Spleen (tissue), 11 donors: ENCODE measurements at regions not wholly inside any gene's neighbourhood (a gene's known extent, or its start where the extent isn't known, plus 50 kb on each side); places are given as distances from the start of the nearest gene placed in this dataset.

Experiments used
- DNase-seq: peaks from one replicate; pipeline ENCODE4 v3.0.0-alpha.2; 2020
- H3K27ac ChIP-seq, 8 donors: fragments of 200-600 bp; sonication (generic) in 7 of 8; 1 replicate in 4 of 8; 2 replicates in 4 of 8; pipeline versions ENCODE4 v1.5.0 to v1.8.0; 2016 to 2021; ENCODE audit warnings: inconsistent platforms in 4 of 8, mild to moderate bottlenecking in 4 of 8, moderate library complexity in 1 of 8
- H3K27me3 ChIP-seq, 7 donors: fragments of 200-600 bp; sonication (generic) in 6 of 7; replicated peaks in 1 of 7; 1 replicate in 4 of 7; 2 replicates in 3 of 7; pipeline versions ENCODE4 v1.5.0 to v1.8.0; 2016 to 2021; ENCODE audit warnings: inconsistent platforms in 3 of 7, mild to moderate bottlenecking in 1 of 7
- H3K36me3 ChIP-seq, 6 donors: fragments of 200-600 bp; sonication (generic) in 5 of 6; 1 replicate in 4 of 6; 2 replicates in 2 of 6; pipeline versions ENCODE4 v1.5.0 to v1.8.0; 2016 to 2021; ENCODE audit warnings: inconsistent platforms in 2 of 6
- H3K4me1 ChIP-seq, 6 donors: fragments of 200-600 bp; sonication (generic) in 5 of 6; 1 replicate in 3 of 6; 2 replicates in 3 of 6; pipeline versions ENCODE4 v1.5.0 to v1.8.0; 2016 to 2021; ENCODE audit warnings: inconsistent platforms in 3 of 6
- H3K4me3 ChIP-seq, 8 donors: fragments of 200-600 bp; sonication (generic) in 7 of 8; 1 replicate in 4 of 8; 2 replicates in 4 of 8; pipeline versions ENCODE4 v1.5.0 to v1.8.0; 2016 to 2021; ENCODE audit warnings: inconsistent platforms in 4 of 8, mild to moderate bottlenecking in 4 of 8, moderate library complexity in 2 of 8
- H3K9me3 ChIP-seq, 8 donors: fragments of 200-600 bp; sonication (generic) in 7 of 8; 1 replicate in 4 of 8; 2 replicates in 4 of 8; pipeline versions ENCODE4 v1.5.0 to v1.8.0; 2016 to 2021; ENCODE audit warnings: inconsistent platforms in 4 of 8
- POLR2A ChIP-seq, 3 donors: fragments of 450-650 bp; IDR thresholded peaks; one replicate each; pipeline ENCODE4 v1.5.1; 2017; ENCODE audit warnings: antibody characterized with exemption in 3 of 3, mild to moderate bottlenecking in 1 of 3
- POLR2AphosphoS5 ChIP-seq, 3 donors: sonication (generic); formaldehyde crosslinking; IDR thresholded peaks; one replicate each; pipeline ENCODE4 v1.5.1; 2017; ENCODE audit warnings: antibody characterized with exemption in 3 of 3
- WGBS, 5 donors: extraction: QIAGEN DNeasy Blood & Tissue Kit in 3 of 5; methylation state at CpG; one replicate each; pipeline versions ENCODE4 v1.1.5 to v1.1.7; 2013 to 2018; 5-methylcytosine and 5-hydroxymethylcytosine counted together
- intact Hi-C: fragments of 100-400 bp; cut with DNase I; formaldehyde crosslinking; loops from one replicate; pipeline ENCODE4 v1.15.0; 2023; ENCODE audit warnings: low total_unique reads
- TF ChIP-seq, protein P1 (sequence below), 11 experiments: fragments of 200-600 bp in 7 of 11; fragments of 450-650 bp in 4 of 11; sonication (generic) in 4 of 11; IDR thresholded peaks in 8 of 11; conservative IDR thresholded peaks in 3 of 11; 1 replicate in 7 of 11; 2 replicates in 4 of 11; pipeline versions ENCODE4 v1.4.0 to v1.8.0; 2016 to 2021; ENCODE audit warnings: antibody characterized with exemption in 11 of 11, inconsistent platforms in 4 of 11, mild to moderate bottlenecking in 1 of 11
- donor health status: healthy with polysubstance abuse.
- donor health status: DM: no; HTN: no; CAD: no; lungs with moderate emphysema.
- donor health status: DM: no; HTN: no; CAD: no.
- donor health status: Bipolar disorder and iron deficiency.
- donor health status: healthy.
- donor health status: DM: no; HTN: no; CAD: no.
- donor health status: DM: yes; HTN: yes; CAD: no.

DNA sequence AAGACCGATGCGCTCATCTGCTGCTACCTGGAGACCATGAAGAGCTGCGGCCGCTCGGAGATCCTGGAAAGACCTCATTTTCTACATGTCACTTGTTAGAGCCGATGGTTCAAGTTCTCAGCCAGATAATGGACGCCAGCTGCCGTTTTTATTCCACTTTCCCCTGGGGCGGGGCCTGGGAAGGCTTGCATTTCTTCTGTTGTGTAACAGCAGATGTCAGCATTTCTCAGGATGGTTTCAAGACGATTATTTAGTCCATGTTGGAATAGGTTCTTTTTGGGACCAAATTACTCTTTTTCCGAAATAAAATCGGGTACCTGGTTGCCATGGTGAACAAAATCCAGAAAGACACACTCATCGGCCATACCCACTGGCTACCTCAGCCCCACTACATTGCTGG, 1418.3 kb downstream of the CDH11 start:
- no peak overlapping the region for H3K4me3 ChIP-seq
- TF ChIP-seq, protein P1, sequence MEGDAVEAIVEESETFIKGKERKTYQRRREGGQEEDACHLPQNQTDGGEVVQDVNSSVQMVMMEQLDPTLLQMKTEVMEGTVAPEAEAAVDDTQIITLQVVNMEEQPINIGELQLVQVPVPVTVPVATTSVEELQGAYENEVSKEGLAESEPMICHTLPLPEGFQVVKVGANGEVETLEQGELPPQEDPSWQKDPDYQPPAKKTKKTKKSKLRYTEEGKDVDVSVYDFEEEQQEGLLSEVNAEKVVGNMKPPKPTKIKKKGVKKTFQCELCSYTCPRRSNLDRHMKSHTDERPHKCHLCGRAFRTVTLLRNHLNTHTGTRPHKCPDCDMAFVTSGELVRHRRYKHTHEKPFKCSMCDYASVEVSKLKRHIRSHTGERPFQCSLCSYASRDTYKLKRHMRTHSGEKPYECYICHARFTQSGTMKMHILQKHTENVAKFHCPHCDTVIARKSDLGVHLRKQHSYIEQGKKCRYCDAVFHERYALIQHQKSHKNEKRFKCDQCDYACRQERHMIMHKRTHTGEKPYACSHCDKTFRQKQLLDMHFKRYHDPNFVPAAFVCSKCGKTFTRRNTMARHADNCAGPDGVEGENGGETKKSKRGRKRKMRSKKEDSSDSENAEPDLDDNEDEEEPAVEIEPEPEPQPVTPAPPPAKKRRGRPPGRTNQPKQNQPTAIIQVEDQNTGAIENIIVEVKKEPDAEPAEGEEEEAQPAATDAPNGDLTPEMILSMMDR (IDR thresholded peaks at IDR 0.05 in 8 of 11, conservative IDR thresholded peaks at IDR 0.05 in 3 of 11): no peak
- TF ChIP-seq POLR2A (IDR thresholded peaks at IDR 0.05): no peak
- TF ChIP-seq POLR2AphosphoS5 (IDR thresholded peaks at IDR 0.05): no peak
- intact Hi-C loops: no loop called here
- peaks cover 0 to 26% (median 4%) of the 10 kb centered on the region in 8 donors for H3K9me3 ChIP-seq
- WGBS, 5 donors: 85 to 94% (median 90%) methylated on average over 12 to 13 of the region's 13 CpGs
- H3K4me1 ChIP-seq: no peaks in the 10 kb centered on the region
- no peaks in the 10 kb centered on the region for H3K36me3 ChIP-seq
- DNase-seq: no peak
- no peak overlapping the region for H3K27ac ChIP-seq
- H3K27me3 ChIP-seq: no peaks in the 10 kb centered on the region

DNA sequence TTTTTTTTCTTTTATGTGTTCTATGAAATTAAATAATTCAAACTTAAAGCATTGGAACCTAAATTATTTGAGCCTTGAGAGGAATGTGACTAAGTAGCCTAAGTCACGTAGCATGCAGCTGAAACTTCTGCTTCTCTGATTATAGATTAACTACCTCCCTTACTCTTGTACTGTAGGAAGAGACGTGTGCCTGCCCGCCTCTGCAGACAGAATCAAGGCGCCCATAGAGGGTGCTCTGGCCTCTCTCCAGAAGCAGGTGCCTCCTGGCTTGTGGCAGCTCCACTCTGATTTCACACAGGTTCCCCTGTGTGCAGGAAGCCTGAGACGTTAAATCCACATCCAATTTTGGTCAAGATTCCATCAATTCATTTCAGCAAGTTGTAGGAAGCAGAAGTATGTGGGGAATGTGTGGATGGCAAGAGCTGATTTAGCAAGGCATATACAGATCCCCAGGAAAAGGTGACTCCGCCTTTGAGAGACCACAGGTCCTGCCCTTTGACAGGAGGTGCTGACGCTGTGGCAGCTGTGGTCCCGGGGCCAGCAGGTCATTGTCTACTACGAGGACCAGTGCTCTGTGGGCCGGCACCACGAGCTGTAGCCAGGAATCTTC, 1418.8 kb downstream of the CDH11 start:
- H3K27ac ChIP-seq: no peak overlapping the region
- no peaks in the 10 kb centered on the region for H3K4me1 ChIP-seq
- H3K9me3 ChIP-seq: peaks cover 0 to 26% (median 4%) of the 10 kb centered on the region in 8 donors
- no peaks in the 10 kb centered on the region for H3K36me3 ChIP-seq
- TF ChIP-seq, protein P1 (IDR thresholded peaks at IDR 0.05 in 8 of 11, conservative IDR thresholded peaks at IDR 0.05 in 3 of 11): no peak
- TF ChIP-seq POLR2AphosphoS5 (IDR thresholded peaks at IDR 0.05): no peak
- TF ChIP-seq POLR2A (IDR thresholded peaks at IDR 0.05): no peak
- WGBS, 5 donors: 61 to 73% (median 68%) methylated on average over 8 to 11 of the region's 11 CpGs
- no peak overlapping the region for H3K4me3 ChIP-seq
- H3K27me3 ChIP-seq: no peaks in the 10 kb centered on the region
- DNase-seq: no peak
- intact Hi-C loops: no loop called here

DNA sequence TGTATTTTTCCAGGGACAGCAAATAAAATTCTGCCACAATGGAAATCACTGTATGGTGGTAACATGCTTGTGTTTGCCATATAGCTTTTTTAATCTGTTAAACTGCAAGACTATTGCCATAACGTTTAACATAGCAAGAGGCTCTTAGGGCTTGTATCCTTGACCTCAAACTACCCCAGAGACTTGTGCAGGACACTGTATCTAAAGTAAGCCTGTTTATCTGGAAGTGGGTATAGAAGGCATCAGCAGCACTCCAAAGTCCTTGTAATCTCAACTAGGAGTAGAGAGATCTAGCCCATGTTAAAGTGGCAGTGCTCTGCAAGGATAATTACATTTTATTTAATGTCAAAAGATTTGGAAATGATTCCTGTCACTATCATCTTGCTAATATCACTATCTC, 1424.1 kb downstream of the CDH11 start:
- WGBS, 5 donors: 30 to 70% (median 52%) methylated on average over 1 of the region's 1 CpG
- no peak for DNase-seq
- Histone ChIP-seq H3K36me3 (no peaks in the 10 kb centered on the region), H3K9me3 (peaks cover 0 to 24% (median 9%) of the 10 kb centered on the region in 8 donors), H3K27ac (no peak overlapping the region), H3K4me3 (no peak overlapping the region), H3K27me3 (no peaks in the 10 kb centered on the region), H3K4me1 (no peaks in the 10 kb centered on the region)
- intact Hi-C loops: no loop called here
- TF ChIP-seq POLR2AphosphoS5 (IDR thresholded peaks at IDR 0.05) (no peak), POLR2A (IDR thresholded peaks at IDR 0.05) (no peak)
- TF ChIP-seq, protein P1 (IDR thresholded peaks at IDR 0.05 in 8 of 11, conservative IDR thresholded peaks at IDR 0.05 in 3 of 11): no peak

DNA sequence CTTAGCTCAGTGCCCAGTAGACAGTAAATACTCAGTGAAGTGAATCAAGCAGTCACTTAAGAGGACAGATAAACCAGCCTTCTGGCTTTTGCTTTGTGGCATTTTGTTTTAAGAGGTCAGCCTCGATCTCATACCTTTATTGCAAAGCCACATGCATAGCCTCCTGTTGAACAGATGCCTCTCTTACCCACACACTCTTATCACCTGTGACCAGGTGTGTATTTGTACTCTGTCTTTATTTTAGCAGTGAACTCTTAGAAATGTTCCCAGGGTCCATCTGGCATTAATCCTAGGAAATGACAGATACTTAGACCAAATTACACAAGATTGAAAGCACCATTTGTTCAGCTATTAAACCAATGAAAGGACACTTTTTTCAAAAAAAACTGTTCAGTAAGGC, 1426.5 kb downstream of the CDH11 start:
- DNase-seq: no peak
- 36 to 75% (median 41%) methylated on average over 1 of the region's 1 CpG for WGBS, 5 donors
- no peaks in the 10 kb centered on the region for H3K27me3 ChIP-seq
- H3K9me3 ChIP-seq: peaks cover 0 to 28% (median 12%) of the 10 kb centered on the region in 8 donors
- intact Hi-C loops: no loop called here
- no peak overlapping the region for H3K4me3 ChIP-seq
- TF ChIP-seq POLR2A (IDR thresholded peaks at IDR 0.05): no peak
- TF ChIP-seq, protein P1 (IDR thresholded peaks at IDR 0.05 in 8 of 11, conservative IDR thresholded peaks at IDR 0.05 in 3 of 11): no peak
- TF ChIP-seq POLR2AphosphoS5 (IDR thresholded peaks at IDR 0.05): no peak
- no peaks in the 10 kb centered on the region for H3K4me1 ChIP-seq
- no peaks in the 10 kb centered on the region for H3K36me3 ChIP-seq
- H3K27ac ChIP-seq: no peak overlapping the region
